ENCODE measurements at regions not wholly inside any gene's neighbourhood (a gene's known extent, or its start where the extent isn't known, plus 50 kb on each side); places are given as distances from the start of the nearest gene placed in this dataset.

GRCh38 chr10:44763331-44763730, 147.8 kb upstream of the TMEM72 start:
- Histone ChIP-seq H2AFZ (ENCODE audit: low read length) (no peak overlapping the region), H3K4me2 (ENCODE audit: insufficient read depth, low read length) (no peak overlapping the region), H3K36me3 (ENCODE audit: insufficient read depth, low read length) (no peaks in the 10 kb centered on the region), H3K27me3 (ENCODE audit: insufficient read depth, low read length) (no peaks in the 10 kb centered on the region), H3K27ac (ENCODE audit: low read depth, low read length) (no peak overlapping the region), H3K4me1 (ENCODE audit: insufficient read depth, low read length) (peaks cover 5% of the 10 kb centered on the region), H4K20me1 (ENCODE audit: insufficient read depth, low read length) (no peaks in the 10 kb centered on the region), H3K9me3 (ENCODE audit: low read depth, low read length) (no peaks in the 10 kb centered on the region), H3K79me2 (ENCODE audit: insufficient read depth, low read length) (no peaks in the 10 kb centered on the region), H3K4me3 (ENCODE audit: insufficient read depth, low read length) (no peak overlapping the region)
- DNase-seq (ENCODE audit: insufficient read length, low spot score, missing footprints) = no peak
- TF ChIP-seq CTCF (IDR thresholded peaks at IDR 0.05; ENCODE audit: extremely low read depth, low read depth, low read length) = no peak

GRCh38 chr10:44765299-44765698, 145.8 kb upstream of the TMEM72 start:
- peaks cover 5% of the 10 kb centered on the region for H3K4me1 ChIP-seq (ENCODE audit: insufficient read depth, low read length)
- H3K36me3 ChIP-seq (ENCODE audit: insufficient read depth, low read length) = no peaks in the 10 kb centered on the region
- no peak for TF ChIP-seq CTCF (IDR thresholded peaks at IDR 0.05; ENCODE audit: extremely low read depth, low read depth, low read length)
- H3K27ac ChIP-seq (ENCODE audit: low read depth, low read length) = no peak overlapping the region
- no peak overlapping the region for H3K4me2 ChIP-seq (ENCODE audit: insufficient read depth, low read length)
- no peak overlapping the region for H3K4me3 ChIP-seq (ENCODE audit: insufficient read depth, low read length)
- no peaks in the 10 kb centered on the region for H4K20me1 ChIP-seq (ENCODE audit: insufficient read depth, low read length)
- no peaks in the 10 kb centered on the region for H3K27me3 ChIP-seq (ENCODE audit: insufficient read depth, low read length)
- no peaks in the 10 kb centered on the region for H3K79me2 ChIP-seq (ENCODE audit: insufficient read depth, low read length)
- no peaks in the 10 kb centered on the region for H3K9me3 ChIP-seq (ENCODE audit: low read depth, low read length)
- no peak overlapping the region for H2AFZ ChIP-seq (ENCODE audit: low read length)
- no peak for DNase-seq (ENCODE audit: insufficient read length, low spot score, missing footprints)

- H3K27me3 ChIP-seq (ENCODE audit: insufficient read depth, low read length) = no peaks in the 10 kb centered on the region
- H3K4me3 ChIP-seq (ENCODE audit: insufficient read depth, low read length) = no peak overlapping the region
- H3K9me3 ChIP-seq (ENCODE audit: low read depth, low read length) = no peaks in the 10 kb centered on the region
- no peak overlapping the region for H3K4me2 ChIP-seq (ENCODE audit: insufficient read depth, low read length)
- H3K27ac ChIP-seq (ENCODE audit: low read depth, low read length) = no peak overlapping the region
- no peaks in the 10 kb centered on the region for H3K79me2 ChIP-seq (ENCODE audit: insufficient read depth, low read length)
- no peak overlapping the region for H2AFZ ChIP-seq (ENCODE audit: low read length)
- DNase-seq (ENCODE audit: insufficient read length, low spot score, missing footprints) = no peak
- no peak for TF ChIP-seq CTCF (IDR thresholded peaks at IDR 0.05; ENCODE audit: extremely low read depth, low read depth, low read length)
- no peaks in the 10 kb centered on the region for H3K4me1 ChIP-seq (ENCODE audit: insufficient read depth, low read length)
- no peaks in the 10 kb centered on the region for H3K36me3 ChIP-seq (ENCODE audit: insufficient read depth, low read length)
- H4K20me1 ChIP-seq (ENCODE audit: insufficient read depth, low read length) = no peaks in the 10 kb centered on the region
These were observed 144.5 kb upstream of the TMEM72 start for GRCh38 chr10:44766631-44767030.

- DNase-seq (ENCODE audit: insufficient read length, low spot score, missing footprints) = no peak
- no peaks in the 10 kb centered on the region for H3K4me1 ChIP-seq (ENCODE audit: insufficient read depth, low read length)
- H3K4me3 ChIP-seq (ENCODE audit: insufficient read depth, low read length) = no peak overlapping the region
- no peaks in the 10 kb centered on the region for H4K20me1 ChIP-seq (ENCODE audit: insufficient read depth, low read length)
- H3K27ac ChIP-seq (ENCODE audit: low read depth, low read length) = no peak overlapping the region
- H3K27me3 ChIP-seq (ENCODE audit: insufficient read depth, low read length) = no peaks in the 10 kb centered on the region
- no peaks in the 10 kb centered on the region for H3K9me3 ChIP-seq (ENCODE audit: low read depth, low read length)
- no peak overlapping the region for H3K4me2 ChIP-seq (ENCODE audit: insufficient read depth, low read length)
- no peaks in the 10 kb centered on the region for H3K36me3 ChIP-seq (ENCODE audit: insufficient read depth, low read length)
- no peaks in the 10 kb centered on the region for H3K79me2 ChIP-seq (ENCODE audit: insufficient read depth, low read length)
- H2AFZ ChIP-seq (ENCODE audit: low read length) = no peak overlapping the region
- no peak for TF ChIP-seq CTCF (IDR thresholded peaks at IDR 0.05; ENCODE audit: extremely low read depth, low read depth, low read length)
These were observed 141.7 kb upstream of the TMEM72 start for GRCh38 chr10:44769450-44769849.
